GM12891 (cell line): ENCODE measurements at regions not wholly inside any gene's neighbourhood (a gene's known extent, or its start where the extent isn't known, plus 50 kb on each side); places are given as distances from the start of the nearest gene placed in this dataset.
"Not testable (repeated sequence)": the region's sequence is repeated elsewhere in the genome, so short reads cannot be mapped to it uniquely, and the experiment has no call there.

Experiments used
- DNase-seq: peaks from one replicate; pipeline ENCODE4 v3.0.0; 2011; ENCODE audit warnings: low spot score; ENCODE audit not compliant: insufficient read length
- FAIRE-seq: peaks from 2 replicates; lab custom pipeline; 2011; peaks lifted over from hg19 to GRCh38; lab: Jason Lieb, UNC
- PAX5 ChIP-seq: IDR thresholded peaks from 2 replicates; pipeline ENCODE4 v1.6.1; 2011; ENCODE audit warnings: low read length, moderate library complexity, mild to moderate bottlenecking; ENCODE audit not compliant: insufficient read depth, severe bottlenecking
- POLR2A ChIP-seq: IDR thresholded peaks from 2 replicates; pipeline ENCODE4 v1.6.1; 2011; ENCODE audit warnings: low read depth, low read length, control low read depth
- POLR2AphosphoS5 ChIP-seq: IDR thresholded peaks from 2 replicates; pipeline ENCODE4 v1.6.1; 2011; ENCODE audit warnings: low read depth, low read length, control low read depth
- POU2F2 ChIP-seq: IDR thresholded peaks from 2 replicates; pipeline ENCODE4 v1.6.1; 2011; ENCODE audit warnings: low read depth, mild to moderate bottlenecking, control low read depth, low read length, moderate library complexity
- SPI1 ChIP-seq: IDR thresholded peaks from 2 replicates; pipeline ENCODE4 v1.6.1; 2011; ENCODE audit warnings: low read depth, low read length, control low read depth
- TAF1 ChIP-seq: IDR thresholded peaks from 2 replicates; pipeline ENCODE4 v1.6.1; 2011; ENCODE audit warnings: low read depth, low read length, control low read depth

DNA sequence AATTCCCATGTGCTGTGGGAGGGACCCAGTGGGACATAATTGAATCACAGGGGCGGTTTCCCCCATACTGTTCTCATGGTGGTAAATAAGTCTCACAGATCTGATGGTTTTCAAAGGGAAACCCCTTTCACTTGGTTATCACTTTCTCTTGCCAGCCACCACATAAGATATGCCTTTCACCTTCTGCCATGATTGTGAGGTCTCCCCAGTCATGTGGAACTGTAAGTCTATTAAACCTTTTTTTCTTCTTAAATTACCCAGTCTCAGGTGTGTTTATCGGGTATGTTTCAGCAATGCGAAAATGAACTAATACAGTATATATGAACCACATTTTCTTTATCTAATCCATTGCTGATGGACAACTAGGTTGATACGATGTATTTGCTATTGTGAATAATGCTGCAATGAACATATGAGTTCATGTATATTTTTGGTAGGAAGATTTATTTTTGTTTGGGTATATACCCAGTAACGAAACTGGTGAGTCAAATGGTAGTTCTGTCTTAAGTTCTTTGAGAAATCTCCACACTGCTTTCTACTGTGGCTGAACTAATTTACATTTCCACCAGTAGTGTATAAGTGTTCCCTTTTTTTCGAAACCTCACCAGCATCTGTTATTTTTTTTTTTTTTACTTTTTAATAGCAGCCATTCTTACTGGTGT lies 70.0 kb upstream of the HGF start:
- DNase-seq = no peak
- FAIRE-seq = no peak
- TF ChIP-seq PAX5 = no peak
- TF ChIP-seq SPI1 = no peak
- no peak for TF ChIP-seq TAF1
- no peak for TF ChIP-seq POLR2AphosphoS5
- no peak for TF ChIP-seq POU2F2

DNA sequence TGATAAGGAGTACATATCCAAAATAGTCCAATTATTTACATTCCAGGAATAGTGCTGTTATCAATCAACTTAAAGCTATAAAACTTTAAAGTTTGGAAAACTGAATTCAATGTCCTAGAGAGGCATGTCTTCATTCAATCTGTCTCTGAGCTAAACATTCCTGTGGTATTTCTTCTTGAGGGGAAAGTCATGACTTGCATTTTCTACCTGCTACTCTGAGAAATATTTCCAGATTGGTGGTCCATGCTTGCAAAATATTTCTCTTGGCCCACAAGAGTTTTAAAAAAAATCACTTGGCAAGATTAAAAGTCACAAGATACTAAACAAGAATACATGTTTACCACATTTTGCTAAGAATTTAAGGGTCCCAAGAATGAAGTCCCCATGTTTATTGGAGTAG lies 63.6 kb upstream of the HGF start:
- no peak for TF ChIP-seq SPI1
- no peak for TF ChIP-seq POLR2A
- TF ChIP-seq PAX5 = no peak
- no peak for TF ChIP-seq TAF1
- TF ChIP-seq POLR2AphosphoS5 = no peak
- TF ChIP-seq POU2F2 = no peak

DNA sequence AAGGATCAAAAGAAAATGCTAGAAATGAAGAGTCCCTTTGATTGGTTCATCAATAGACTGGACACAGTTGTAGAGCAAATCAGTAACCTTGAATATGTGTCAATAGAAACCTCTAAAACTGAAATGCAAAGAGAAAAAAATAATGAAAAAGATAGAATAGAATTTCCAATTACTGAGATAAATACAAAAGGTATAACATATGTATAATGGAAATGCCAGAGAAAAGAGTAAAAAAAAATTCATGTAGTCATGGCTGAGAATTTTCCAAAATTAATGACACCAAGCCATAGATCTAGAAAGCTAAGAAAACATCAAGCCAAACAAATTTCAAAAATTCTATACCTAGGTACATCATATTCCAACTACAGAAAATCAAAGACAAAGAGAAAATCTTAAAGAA lies 62.0 kb upstream of the HGF start:
- FAIRE-seq = no peak
- DNase-seq = no peak
- TF ChIP-seq PAX5 = no peak
- no peak for TF ChIP-seq TAF1
- TF ChIP-seq POLR2A = no peak
- no peak for TF ChIP-seq POU2F2
- no peak for TF ChIP-seq POLR2AphosphoS5
- TF ChIP-seq SPI1 = no peak

More for the DNA sequence above, 63.6 kb upstream of the HGF start:
- no peak for FAIRE-seq
- DNase-seq = no peak

DNA sequence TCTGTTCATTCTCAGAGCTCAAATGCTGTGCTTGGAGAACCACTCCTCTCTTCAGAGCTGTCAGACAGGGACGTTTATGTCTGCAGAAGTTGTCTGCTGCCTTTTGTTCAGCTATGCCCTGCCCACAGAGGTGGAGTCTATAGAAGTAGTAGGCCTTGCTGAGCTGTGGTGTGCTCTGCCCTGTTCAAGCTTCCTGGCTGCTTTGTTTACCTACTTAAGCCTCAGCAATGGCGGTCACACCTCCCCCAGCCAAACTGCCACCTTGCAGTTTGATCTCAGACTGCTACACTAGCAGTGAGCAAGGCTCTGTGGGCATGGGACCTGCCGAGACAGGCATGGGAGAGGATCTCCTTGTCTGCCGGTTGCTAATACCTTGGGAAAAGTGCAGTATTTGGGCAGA lies 59.7 kb upstream of the HGF start:
- DNase-seq, FAIRE-seq: not testable (repeated sequence)

DNA sequence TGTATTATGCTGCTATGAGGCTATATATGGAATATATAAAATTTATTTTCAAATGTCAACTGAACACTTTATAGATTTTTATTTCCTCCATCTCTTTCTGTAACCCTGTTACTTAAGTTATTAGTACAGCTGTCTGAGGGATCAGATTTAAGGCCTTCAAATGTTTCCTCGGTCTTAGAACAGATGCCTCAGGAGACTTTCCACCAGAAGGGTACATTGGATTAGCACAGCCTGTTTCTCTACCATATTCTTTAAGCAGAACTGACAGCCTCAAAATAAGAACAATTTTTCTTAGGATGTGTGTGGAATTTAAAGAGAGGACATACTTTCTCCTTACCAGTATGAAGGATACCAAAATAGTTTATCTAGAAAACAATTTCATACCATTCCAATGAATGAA lies 53.0 kb upstream of the HGF start:
- TF ChIP-seq TAF1 (no peak), POLR2A (no peak)
- DNase-seq = no peak
- FAIRE-seq = no peak

DNA sequence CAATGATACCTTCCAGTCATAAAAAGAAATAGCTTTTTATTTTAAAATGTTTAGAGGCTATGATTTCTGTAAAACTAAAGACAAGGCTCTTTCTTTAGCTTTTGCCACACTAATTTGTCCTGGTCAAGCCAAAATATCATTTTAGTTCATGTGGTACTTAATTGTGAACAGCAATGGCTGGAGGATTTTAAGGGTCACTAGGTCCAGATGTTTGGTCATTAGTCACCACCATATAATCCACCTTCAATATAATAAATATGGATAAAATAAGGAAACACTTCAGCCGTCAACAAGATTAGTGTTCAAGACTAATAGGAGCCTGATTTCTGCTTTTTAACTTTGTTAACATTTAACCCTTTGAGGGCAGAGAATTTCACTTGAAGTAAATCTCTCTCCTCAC lies 50.0 kb upstream of the HGF start:
- no peak for TF ChIP-seq SPI1
- no peak for FAIRE-seq
- DNase-seq = no peak
